ENCODE measurements at regions not wholly inside any gene's neighbourhood (a gene's known extent, or its start where the extent isn't known, plus 50 kb on each side); places are given as distances from the start of the nearest gene placed in this dataset.

- dilution Hi-C loops (cut with HindIII; ENCODE audit: low sequenced_read_pairs, unreplicated experiment) = no loop called here
- no peak overlapping the region for H3K23ac ChIP-seq (ENCODE audit: low read depth, low read length)
- H2BK120ac ChIP-seq (ENCODE audit: low read depth, low read length) = no peak overlapping the region
- no peak overlapping the region for H3K14ac ChIP-seq (replicated peaks; ENCODE audit: low read depth, low read length)
- intact Hi-C loops (cut with micrococcal nuclease) = no loop called here
- H2BK5ac ChIP-seq (ENCODE audit: low read depth, low read length, poor library complexity, severe bottlenecking) = no peak overlapping the region
- no peak overlapping the region for H3K4ac ChIP-seq (ENCODE audit: low read depth, low read length)
- no peaks in the 10 kb centered on the region for H3K79me1 ChIP-seq (ENCODE audit: low read depth in 1 of 2, low read length in 2 of 2)
- no peaks in the 10 kb centered on the region for H3K4me1 ChIP-seq (ENCODE audit: control insufficient read depth, insufficient read depth, low read length)
- no peak for ATAC-seq (ENCODE audit: low read depth)
- H3K4me2 ChIP-seq (ENCODE audit: low read depth, low read length) = no peak overlapping the region
- H3K9me3 ChIP-seq (ENCODE audit: control insufficient read depth, insufficient read depth, low read length) = no peaks in the 10 kb centered on the region
- H3K18ac ChIP-seq (ENCODE audit: low read depth, low read length) = no peak overlapping the region
- H3K27ac ChIP-seq (ENCODE audit: insufficient read depth, low read length) = no peak overlapping the region
- no peaks in the 10 kb centered on the region for H4K20me1 ChIP-seq (ENCODE audit: insufficient read depth, low read length)
- no peak overlapping the region for H2BK15ac ChIP-seq (ENCODE audit: low read depth, low read length)
- H3K9me1 ChIP-seq (ENCODE audit: insufficient read depth, low read length) = no peaks in the 10 kb centered on the region
- no peak overlapping the region for H3K4me3 ChIP-seq (ENCODE audit: insufficient read depth, low read depth, low read length)
- no peak for DNase-seq
- H3K27me3 ChIP-seq (ENCODE audit: control insufficient read depth, insufficient read depth, low read length) = no peaks in the 10 kb centered on the region
- H3K9ac ChIP-seq (ENCODE audit: low read depth, low read length) = no peak overlapping the region
- no peak overlapping the region for H2AK5ac ChIP-seq (ENCODE audit: low read depth, low read length)
- BruUV-seq (replicated peaks) = no TSS peak
- POLR2A ChIA-PET (ENCODE audit: unreplicated experiment) = no interaction called here
- H4K8ac ChIP-seq (ENCODE audit: low read depth in 2 of 2, low read length in 2 of 2) = no peak overlapping the region
- no peak overlapping the region for H2AK9ac ChIP-seq (replicated peaks; ENCODE audit: low read depth, low read length, poor library complexity)
- 33% methylated on average over 1 of the region's 2 CpGs; no CpG with 5 or more reads in 1 of the 2 experiments for WGBS, 2 experiments (ENCODE audit: extremely low coverage in 2 of 2, insufficient read length in 1 of 2)
- H3K56ac ChIP-seq (ENCODE audit: extremely low read depth, insufficient read depth, low read length) = no peak overlapping the region
- H3K36me3 ChIP-seq (ENCODE audit: control insufficient read depth, insufficient read depth, low read length) = no peaks in the 10 kb centered on the region
- H4K91ac ChIP-seq (ENCODE audit: insufficient read depth, low read depth, low read length) = no peak overlapping the region
- in situ Hi-C loops (cut with MboI; ENCODE audit: low sequenced_read_pairs) = no loop called here
- H2AFZ ChIP-seq (replicated peaks; ENCODE audit: low read length, poor library complexity) = no peak overlapping the region
- TF ChIP-seq RAD21 (IDR thresholded peaks at IDR 0.05; ENCODE audit: low read length) = no peak
- no peak for TF ChIP-seq BHLHE40 (IDR thresholded peaks at IDR 0.05; ENCODE audit: low read depth, low read length)
- CTCF ChIA-PET = no interaction called here
- no peak overlapping the region for H4K5ac ChIP-seq (ENCODE audit: low read depth, low read length)
- no peak overlapping the region for H2BK20ac ChIP-seq (ENCODE audit: low read depth, low read length)
Observed at GRCh38 chr18:57276829-57277228, 75.5 kb upstream of the ST8SIA3 start.

Measured in IMR-90 (cell line).